Osteoblast (primary cell): ENCODE measurements at regions not wholly inside any gene's neighbourhood (a gene's known extent, or its start where the extent isn't known, plus 50 kb on each side); places are given as distances from the start of the nearest gene placed in this dataset.
A peak's percentile ranks its signal among the peaks of the same experiment; 100 is the strongest.

ENCODE experiments used
- DNase-seq: peaks from one replicate; pipeline ENCODE4 v3.0.0; 2011; ENCODE audit warnings: low spot score, mixed read lengths; ENCODE audit not compliant: insufficient read length; ENCODE audit errors: missing footprints
- H2AFZ ChIP-seq: 2 replicates; pipeline ENCODE4 v1.6.0; 2011; ENCODE audit warnings: mild to moderate bottlenecking, low read length
- H3K27ac ChIP-seq: 2 replicates; pipeline ENCODE4 v1.5.1; 2011; ENCODE audit warnings: mild to moderate bottlenecking, low read depth, low read length, moderate library complexity
- H3K27me3 ChIP-seq: 2 replicates; pipeline ENCODE4 v1.6.0; 2012; ENCODE audit warnings: mild to moderate bottlenecking, control low read depth, inconsistent platforms, low read length, moderate library complexity; ENCODE audit not compliant: insufficient read depth
- H3K36me3 ChIP-seq: 2 replicates; pipeline ENCODE4 v1.5.1; 2011; ENCODE audit warnings: mild to moderate bottlenecking, low read length, control low read depth, moderate library complexity; ENCODE audit not compliant: insufficient read depth
- H3K4me1 ChIP-seq: 2 replicates; pipeline ENCODE4 v1.5.1; 2011; ENCODE audit warnings: mild to moderate bottlenecking, low read length, control low read depth, moderate library complexity; ENCODE audit not compliant: insufficient read depth
- H3K4me2 ChIP-seq: 2 replicates; pipeline ENCODE4 v1.6.0; 2011; ENCODE audit warnings: mild to moderate bottlenecking, low read length; ENCODE audit not compliant: insufficient read depth
- H3K4me3 ChIP-seq: fragments of 200-600 bp; sonication (generic); 3 replicates; pipeline ENCODE4 v1.5.1; 2012; ENCODE audit warnings: mild to moderate bottlenecking, low read length, inconsistent platforms; ENCODE audit not compliant: insufficient read depth
- H3K79me2 ChIP-seq: 2 replicates; pipeline ENCODE4 v1.6.0; 2012; ENCODE audit warnings: mild to moderate bottlenecking, low read length, control low read depth, inconsistent platforms; ENCODE audit not compliant: insufficient read depth
- H3K9me3 ChIP-seq: 2 replicates; pipeline ENCODE4 v1.5.1; 2011; ENCODE audit warnings: low read depth, low read length, control low read depth
- H4K20me1 ChIP-seq: 2 replicates; pipeline ENCODE4 v1.6.0; 2012; ENCODE audit warnings: mild to moderate bottlenecking, low read length, control low read depth; ENCODE audit not compliant: insufficient read depth
- CTCF ChIP-seq: IDR thresholded peaks from 2 replicates; pipeline ENCODE4 v1.5.1; 2011; ENCODE audit warnings: mild to moderate bottlenecking, low read depth, low read length, moderate library complexity; ENCODE audit errors: extremely low read depth

GRCh38 chr4:10753336-10753735 is 68.8 kb upstream of the CLNK start:
- H2AFZ ChIP-seq, result no peak overlapping the region
- no peak for DNase-seq
- H3K27me3 ChIP-seq, result no peaks in the 10 kb centered on the region
- H3K36me3 ChIP-seq, result no peaks in the 10 kb centered on the region
- H3K4me3 ChIP-seq, result no peak overlapping the region
- no peaks in the 10 kb centered on the region for H3K9me3 ChIP-seq
- H3K27ac ChIP-seq, result no peak overlapping the region
- no peak overlapping the region for H3K4me2 ChIP-seq
- no peak for TF ChIP-seq CTCF
- peaks cover 10% of the 10 kb centered on the region for H3K4me1 ChIP-seq
- H4K20me1 ChIP-seq, result no peaks in the 10 kb centered on the region
- no peaks in the 10 kb centered on the region for H3K79me2 ChIP-seq

- Histone ChIP-seq H3K9me3 (no peaks in the 10 kb centered on the region), H3K27me3 (no peaks in the 10 kb centered on the region), H4K20me1 (no peaks in the 10 kb centered on the region), H3K36me3 (no peaks in the 10 kb centered on the region), H3K4me2 (peak overlapping the region; percentile 3), H3K79me2 (no peaks in the 10 kb centered on the region), H3K27ac (no peak overlapping the region), H3K4me3 (no peak overlapping the region), H2AFZ (no peak overlapping the region), H3K4me1 (peaks cover 13% of the 10 kb centered on the region)
- DNase-seq, result no peak
- no peak for TF ChIP-seq CTCF
Observed at GRCh38 chr4:10750714-10751113, 66.1 kb upstream of the CLNK start.

GRCh38 chr4:10747186-10747585 is 62.6 kb upstream of the CLNK start:
- Histone ChIP-seq H2AFZ (no peak overlapping the region), H3K4me3 (no peak overlapping the region), H3K27me3 (no peaks in the 10 kb centered on the region), H3K4me1 (peaks cover 6% of the 10 kb centered on the region), H4K20me1 (no peaks in the 10 kb centered on the region), H3K27ac (no peak overlapping the region), H3K4me2 (no peak overlapping the region), H3K9me3 (no peaks in the 10 kb centered on the region), H3K36me3 (no peaks in the 10 kb centered on the region), H3K79me2 (no peaks in the 10 kb centered on the region)
- DNase-seq, result no peak
- no peak for TF ChIP-seq CTCF

- no peak overlapping the region for H3K27ac ChIP-seq
- no peaks in the 10 kb centered on the region for H3K36me3 ChIP-seq
- no peaks in the 10 kb centered on the region for H3K27me3 ChIP-seq
- no peak overlapping the region for H2AFZ ChIP-seq
- H4K20me1 ChIP-seq, result no peaks in the 10 kb centered on the region
- DNase-seq, result no peak
- no peak overlapping the region for H3K4me3 ChIP-seq
- H3K9me3 ChIP-seq, result no peaks in the 10 kb centered on the region
- no peaks in the 10 kb centered on the region for H3K79me2 ChIP-seq
- TF ChIP-seq CTCF, result no peak
- H3K4me2 ChIP-seq, result no peak overlapping the region
- H3K4me1 ChIP-seq, result peaks cover 6% of the 10 kb centered on the region
Observed at GRCh38 chr4:10746371-10747171, 62.0 kb upstream of the CLNK start.
